HEK293 (cell line): ENCODE measurements at regions not wholly inside any gene's neighbourhood (a gene's known extent, or its start where the extent isn't known, plus 50 kb on each side); places are given as distances from the start of the nearest gene placed in this dataset.

Experiments
- BCL11A ChIP-seq: fragments of 450-650 bp; formaldehyde crosslinking; IDR thresholded peaks from 2 replicates; pipeline ENCODE4 v1.5.1; 2016; ENCODE audit warnings: low read depth, missing biosample characterization, missing genetic modification characterization
- ZNF423 ChIP-seq: fragments of 450-650 bp; formaldehyde crosslinking; IDR thresholded peaks from 2 replicates; pipeline ENCODE4 v1.5.1; 2016; ENCODE audit warnings: missing biosample characterization, missing genetic modification characterization
- ZNF571 ChIP-seq: fragments of 450-650 bp; formaldehyde crosslinking; IDR thresholded peaks from 2 replicates; pipeline ENCODE4 v1.5.0; 2017; ENCODE audit warnings: missing biosample characterization, missing genetic modification characterization
- TF ChIP-seq, protein P1 (sequence below): fragments of 450-650 bp; formaldehyde crosslinking; IDR thresholded peaks from 2 replicates; pipeline ENCODE4 v1.5.1; 2016; ENCODE audit warnings: missing biosample characterization, missing genetic modification characterization

DNA sequence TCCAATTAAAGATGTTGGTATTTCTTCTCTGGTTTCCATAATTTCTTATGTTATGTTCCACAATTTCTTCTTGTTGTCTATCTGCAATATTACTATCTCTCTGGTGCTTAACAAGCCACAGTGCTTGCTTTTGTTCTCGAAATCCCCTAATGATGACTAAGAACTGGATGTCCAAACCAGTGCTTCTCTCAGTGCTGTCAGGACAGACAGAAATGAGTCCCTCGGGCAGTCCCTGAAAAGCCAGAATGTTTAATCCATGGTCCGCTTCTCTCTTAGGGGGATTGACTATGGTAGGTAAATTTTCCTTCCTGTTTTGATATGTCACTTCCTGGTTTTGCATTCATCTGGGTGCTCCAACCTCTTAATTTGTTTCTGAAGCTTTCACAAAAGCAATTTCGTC is 321.6 kb upstream of the PCDH10 start:
- no peak for TF ChIP-seq ZNF423 (tag by site-specific recombination)
- no peak for TF ChIP-seq BCL11A (tag by site-specific recombination)
- TF ChIP-seq ZNF571 (tag by site-specific recombination): no peak
- TF ChIP-seq, protein P1, sequence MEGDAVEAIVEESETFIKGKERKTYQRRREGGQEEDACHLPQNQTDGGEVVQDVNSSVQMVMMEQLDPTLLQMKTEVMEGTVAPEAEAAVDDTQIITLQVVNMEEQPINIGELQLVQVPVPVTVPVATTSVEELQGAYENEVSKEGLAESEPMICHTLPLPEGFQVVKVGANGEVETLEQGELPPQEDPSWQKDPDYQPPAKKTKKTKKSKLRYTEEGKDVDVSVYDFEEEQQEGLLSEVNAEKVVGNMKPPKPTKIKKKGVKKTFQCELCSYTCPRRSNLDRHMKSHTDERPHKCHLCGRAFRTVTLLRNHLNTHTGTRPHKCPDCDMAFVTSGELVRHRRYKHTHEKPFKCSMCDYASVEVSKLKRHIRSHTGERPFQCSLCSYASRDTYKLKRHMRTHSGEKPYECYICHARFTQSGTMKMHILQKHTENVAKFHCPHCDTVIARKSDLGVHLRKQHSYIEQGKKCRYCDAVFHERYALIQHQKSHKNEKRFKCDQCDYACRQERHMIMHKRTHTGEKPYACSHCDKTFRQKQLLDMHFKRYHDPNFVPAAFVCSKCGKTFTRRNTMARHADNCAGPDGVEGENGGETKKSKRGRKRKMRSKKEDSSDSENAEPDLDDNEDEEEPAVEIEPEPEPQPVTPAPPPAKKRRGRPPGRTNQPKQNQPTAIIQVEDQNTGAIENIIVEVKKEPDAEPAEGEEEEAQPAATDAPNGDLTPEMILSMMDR (tag by site-specific recombination): no peak
